Activated effector memory CD4-positive, alpha-beta T cell treated with anti-CD3 and anti-CD28 coated beads, Interleukin-2, amount 50 U/mL, for 16 hours (primary cell): ENCODE measurements at regions not wholly inside any gene's neighbourhood (a gene's known extent, or its start where the extent isn't known, plus 50 kb on each side); places are given as distances from the start of the nearest gene placed in this dataset.
"Not testable (repeated sequence)": the region's sequence is repeated elsewhere in the genome, so short reads cannot be mapped to it uniquely, and the experiment has no call there.

Source experiments
- DNase-seq: peaks from one replicate; pipeline ENCODE4 v3.0.0-alpha.2; 2020

- DNase-seq: peak; percentile 82
These were observed 5415.3 kb upstream of the TPTE start for GRCh38 chr21:5105939-5106708.

- peak; percentile 61 for DNase-seq
These were observed 5414.5 kb upstream of the TPTE start for GRCh38 chr21:5106767-5107464.

- DNase-seq: not testable (repeated sequence)
These were observed 5413.7 kb upstream of the TPTE start for GRCh38 chr21:5107637-5108036.

- DNase-seq: peak; percentile 55
These were observed 5413.2 kb upstream of the TPTE start for GRCh38 chr21:5108048-5108775.

- peak; percentile 44 for DNase-seq
These were observed 5410.2 kb upstream of the TPTE start for GRCh38 chr21:5111197-5111596.

GRCh38 chr21:5113092-5113491 lies 5408.3 kb upstream of the TPTE start:
- not testable (repeated sequence) for DNase-seq

- DNase-seq: peak; percentile 36
These were observed 5406.9 kb upstream of the TPTE start for GRCh38 chr21:5114468-5114867.

- DNase-seq: peak; percentile 61
These were observed 5406.3 kb upstream of the TPTE start for GRCh38 chr21:5114893-5115645.

GRCh38 chr21:5115646-5116343 lies 5405.6 kb upstream of the TPTE start:
- peak; percentile 62 for DNase-seq

GRCh38 chr21:5116344-5117123 lies 5404.8 kb upstream of the TPTE start:
- DNase-seq: peak; percentile 47

- DNase-seq: peak; percentile 41
These were observed 5404.2 kb upstream of the TPTE start for GRCh38 chr21:5117135-5117534.

GRCh38 chr21:5117666-5118295 lies 5403.6 kb upstream of the TPTE start:
- peak; percentile 67 for DNase-seq

- DNase-seq: peak; percentile 80
These were observed 5403.1 kb upstream of the TPTE start for GRCh38 chr21:5118296-5118679.

GRCh38 chr21:5119179-5119578 lies 5402.2 kb upstream of the TPTE start:
- peak; percentile 56 for DNase-seq

GRCh38 chr21:5121399-5121798 lies 5400.0 kb upstream of the TPTE start:
- DNase-seq: peak; percentile 60

- not testable (repeated sequence) for DNase-seq
These were observed 5399.5 kb upstream of the TPTE start for GRCh38 chr21:5121849-5122248.

- DNase-seq: peak; percentile 91
These were observed 5397.7 kb upstream of the TPTE start for GRCh38 chr21:5123655-5124054.

GRCh38 chr21:5128261-5128660 lies 5393.1 kb upstream of the TPTE start:
- DNase-seq: peak; percentile 99

- DNase-seq: not testable (repeated sequence)
These were observed 5387.6 kb upstream of the TPTE start for GRCh38 chr21:5133824-5134223.

- DNase-seq: peak; percentile 8
These were observed 5385.0 kb upstream of the TPTE start for GRCh38 chr21:5136406-5136805.

GRCh38 chr21:5137006-5137405 lies 5384.4 kb upstream of the TPTE start:
- peak; percentile 37 for DNase-seq
